Epidermal melanocyte (primary cell): ENCODE measurements at regions not wholly inside any gene's neighbourhood (a gene's known extent, or its start where the extent isn't known, plus 50 kb on each side); places are given as distances from the start of the nearest gene placed in this dataset.

Experiments
- DNase-seq: peaks from one replicate; pipeline ENCODE4 v3.0.0; 2011; ENCODE audit warnings: low spot score; ENCODE audit not compliant: insufficient read length

DNA sequence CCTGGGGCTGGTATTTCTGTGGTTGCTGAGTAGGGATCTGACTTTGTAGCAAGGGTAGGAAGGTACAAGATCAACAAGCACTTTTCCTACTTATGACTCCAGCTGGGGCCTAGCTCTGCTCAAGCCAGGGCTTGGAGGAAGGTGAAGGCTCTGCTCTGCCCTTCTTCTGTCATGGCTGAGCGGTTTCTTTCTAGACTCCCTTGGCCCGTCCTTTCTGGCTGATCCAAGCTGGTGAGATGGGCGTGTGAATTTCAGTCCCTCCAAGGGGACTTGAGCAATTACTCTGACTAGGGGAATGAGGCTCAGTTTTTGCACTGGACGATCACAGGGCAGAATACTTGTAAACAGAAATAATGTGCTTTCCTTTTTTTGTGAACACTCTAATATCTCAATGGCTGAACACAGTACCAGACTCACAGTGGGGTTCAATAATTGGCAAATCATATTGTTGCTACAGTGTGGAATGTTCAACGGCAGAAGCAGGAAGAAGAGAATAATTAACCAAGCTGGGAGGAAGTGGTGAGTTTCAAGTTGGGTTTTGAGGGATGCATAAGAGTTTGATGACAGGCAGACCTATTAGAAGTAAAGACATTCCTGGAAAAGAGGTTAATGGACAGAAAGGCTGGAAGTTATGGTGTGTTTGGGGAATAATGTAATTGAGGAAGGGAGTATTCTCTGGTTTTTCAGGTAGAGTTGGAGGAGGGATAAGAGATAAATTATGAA, 507.6 kb downstream of the MIAT start:
- no peak for DNase-seq

DNA sequence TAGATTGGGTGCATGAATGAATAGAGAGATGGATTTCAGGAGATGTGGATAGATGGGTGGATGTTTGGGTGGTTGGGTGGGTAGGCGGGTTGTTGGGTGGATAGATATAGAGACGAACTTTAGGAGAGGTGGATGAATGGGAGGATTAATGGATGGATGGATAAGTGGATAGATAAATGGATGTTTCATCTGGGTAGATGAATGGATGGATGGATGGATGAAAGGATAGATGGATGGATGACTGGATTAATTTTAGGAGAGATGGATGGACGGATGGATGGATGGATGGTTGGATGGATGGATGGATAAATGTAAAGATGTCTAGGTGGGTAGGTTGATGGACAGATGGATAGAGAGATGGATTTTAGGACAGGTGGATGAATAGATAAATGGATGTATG, 511.3 kb downstream of the MIAT start:
- DNase-seq = no peak

DNA sequence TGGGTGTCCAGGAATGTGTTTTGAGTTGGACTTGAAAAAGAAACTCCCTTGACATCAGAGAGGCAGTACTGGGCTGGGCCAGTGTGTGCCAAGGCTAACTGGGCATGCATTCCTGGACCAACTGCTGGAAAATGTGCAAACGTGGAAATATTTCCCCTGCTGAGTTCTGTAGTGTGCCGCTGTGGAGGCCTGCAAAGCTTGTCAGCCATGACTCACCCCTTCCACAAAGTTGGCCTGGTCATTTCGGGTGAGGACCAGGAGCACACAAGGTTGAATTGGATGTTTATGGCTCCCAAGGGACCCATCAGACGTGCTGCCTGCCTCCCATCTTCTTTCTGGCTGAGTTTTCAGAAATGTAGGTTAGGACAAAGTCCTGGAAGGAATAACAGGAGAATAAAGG, 513.1 kb downstream of the MIAT start:
- peak; percentile 36 for DNase-seq

DNA sequence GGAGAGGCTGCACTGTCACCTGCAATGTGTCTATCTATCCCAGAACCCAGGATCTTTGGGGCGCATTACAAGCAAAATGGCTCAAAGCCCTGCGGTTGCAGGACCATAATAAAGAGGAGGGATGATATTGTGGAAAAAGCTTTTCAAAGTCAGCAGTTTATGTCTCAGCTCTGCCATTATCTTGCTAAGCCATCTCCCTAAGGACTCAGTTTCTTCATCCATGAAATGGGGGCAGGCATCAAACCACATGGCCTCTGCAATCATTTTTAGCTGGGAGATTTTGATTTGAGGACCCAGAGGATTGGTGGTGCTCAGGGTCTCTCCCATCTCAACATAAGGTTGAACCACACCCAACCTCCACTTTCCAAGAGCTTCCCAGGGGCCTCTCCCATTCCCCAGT, 513.8 kb downstream of the MIAT start:
- no peak for DNase-seq

DNA sequence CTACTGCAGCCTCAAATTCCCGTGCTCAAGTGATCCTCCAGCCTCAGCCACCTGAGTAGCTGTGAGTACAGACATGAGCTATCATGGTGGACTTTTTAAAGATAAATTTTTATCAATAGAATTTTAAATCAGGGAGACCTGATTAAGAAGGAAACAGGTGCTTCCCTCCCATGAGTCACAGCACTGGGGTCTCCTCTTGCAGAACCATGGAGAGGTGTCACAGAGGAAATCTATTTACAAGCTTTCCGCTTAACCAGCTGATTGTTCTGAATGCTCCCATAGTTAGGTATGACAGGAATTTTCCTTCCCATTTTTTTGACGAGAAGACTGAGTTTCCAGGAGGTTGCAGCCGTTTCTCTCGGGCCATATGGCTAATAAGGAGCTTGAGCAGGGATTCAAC, 516.1 kb downstream of the MIAT start:
- no peak for DNase-seq

DNA sequence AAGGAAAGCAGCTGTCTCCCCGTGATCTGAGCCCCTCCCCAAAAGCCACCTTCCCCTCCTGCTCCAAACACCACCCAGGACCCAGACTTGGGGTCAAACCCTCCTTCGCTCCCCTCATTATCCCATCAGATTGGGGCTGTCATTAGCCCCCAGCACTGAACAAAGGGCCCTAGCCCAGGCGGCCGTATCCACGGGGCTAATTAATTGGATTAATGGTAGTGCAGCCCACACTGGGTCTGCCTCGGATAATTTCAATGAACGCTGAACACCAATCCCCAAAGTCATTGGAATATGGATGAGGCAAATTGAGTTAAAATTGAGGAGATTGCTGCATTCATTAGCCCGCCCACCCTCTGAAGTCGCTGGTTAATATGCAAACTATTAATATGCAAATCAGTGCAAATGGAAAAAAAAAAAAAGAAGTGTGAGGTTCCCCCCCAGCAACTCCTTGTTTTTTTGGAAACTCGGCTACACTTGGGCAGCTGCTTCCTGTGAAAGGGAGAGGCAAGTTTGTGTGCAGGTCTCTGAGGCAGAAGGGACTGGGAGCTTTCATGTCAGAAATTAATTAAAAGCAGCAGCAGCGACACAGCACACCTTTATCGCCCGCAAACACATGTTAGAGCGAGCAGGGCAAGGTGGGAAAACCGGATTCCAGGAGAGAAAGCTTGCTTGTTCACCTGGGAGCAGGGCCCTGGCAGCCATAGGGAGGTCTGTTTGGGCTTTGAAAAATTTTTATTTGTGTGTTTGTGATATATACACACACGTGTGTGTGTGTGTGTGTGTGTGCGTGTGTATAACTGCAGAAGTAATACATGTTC, 517.8 kb downstream of the MIAT start:
- DNase-seq = no peak

DNA sequence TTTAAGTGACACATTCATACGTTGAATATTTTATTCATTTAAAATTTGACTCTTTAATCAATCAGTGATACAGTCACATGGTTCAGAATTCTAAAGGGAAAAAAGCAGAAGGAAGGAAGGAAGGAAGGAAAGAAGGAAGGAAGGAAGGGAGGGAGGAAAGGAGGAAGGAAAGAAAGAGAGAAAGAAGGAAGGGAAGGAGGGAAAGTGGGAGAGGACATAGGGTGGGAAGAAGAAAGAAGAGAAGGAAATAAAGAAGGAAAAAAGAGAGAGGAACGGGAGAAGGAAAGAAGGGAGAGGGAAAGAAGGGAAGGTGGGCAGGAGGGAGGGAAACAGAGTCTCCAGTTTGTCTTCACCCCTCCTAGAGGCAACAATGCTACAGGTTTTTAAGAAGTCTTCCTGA, 518.6 kb downstream of the MIAT start:
- DNase-seq = no peak

DNA sequence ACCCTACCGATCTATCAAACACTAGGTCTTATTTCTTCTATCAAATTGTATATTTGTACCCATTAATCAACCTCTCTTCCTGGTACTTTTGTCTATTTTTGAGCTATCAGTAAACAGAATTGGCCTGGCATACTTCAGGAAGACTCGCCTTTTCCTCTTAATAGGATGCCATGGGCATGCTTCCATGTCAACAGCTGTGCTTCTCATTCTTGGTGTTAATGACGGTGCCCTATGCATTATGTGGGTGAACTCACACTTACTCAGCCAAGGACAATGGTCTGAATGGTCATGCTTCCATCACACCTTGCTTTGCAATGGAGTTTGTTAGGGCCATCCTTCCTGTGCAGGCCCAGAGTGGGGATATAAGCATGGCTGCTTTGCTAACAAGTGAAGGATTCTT, 521.8 kb downstream of the MIAT start:
- no peak for DNase-seq

DNA sequence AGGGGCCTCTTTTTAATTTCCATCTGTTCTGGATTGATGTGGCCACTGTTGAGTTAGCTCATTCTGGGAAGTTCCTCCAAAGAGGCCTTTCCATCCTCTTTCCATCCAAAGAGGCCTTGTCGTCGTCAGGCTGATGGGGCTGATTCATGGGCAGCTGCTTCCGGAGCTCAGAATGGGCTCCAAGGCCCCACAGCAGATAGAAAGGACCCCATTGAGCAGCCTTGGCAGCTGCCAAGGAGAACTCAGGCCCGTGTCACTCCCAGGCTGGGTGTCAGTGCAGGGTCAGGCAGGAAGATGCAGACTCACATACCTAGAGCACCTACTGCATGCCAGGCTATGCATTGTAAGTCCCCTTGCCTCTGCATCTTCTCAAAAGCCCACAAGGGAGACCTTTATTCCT, 524.1 kb downstream of the MIAT start:
- DNase-seq = no peak

DNA sequence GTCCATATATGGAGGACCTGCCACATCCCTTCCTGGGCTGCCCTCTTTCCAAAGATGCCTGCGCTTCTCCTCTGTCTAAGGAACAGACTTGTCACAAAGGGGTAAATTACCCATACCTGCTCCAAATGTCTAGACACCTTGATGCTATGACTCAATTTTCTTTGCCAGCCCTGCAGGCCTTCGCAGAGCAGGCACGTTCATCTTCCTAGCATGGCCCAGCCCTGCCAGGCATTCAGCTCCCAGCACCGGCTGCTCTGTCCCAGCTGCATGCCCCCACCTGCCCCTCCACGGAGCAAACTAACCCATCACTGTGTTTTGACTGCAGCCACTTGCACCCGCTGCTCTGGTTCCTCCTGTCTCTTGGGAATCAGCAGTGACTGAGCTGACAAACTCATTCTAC, 526.1 kb downstream of the MIAT start:
- no peak for DNase-seq

DNA sequence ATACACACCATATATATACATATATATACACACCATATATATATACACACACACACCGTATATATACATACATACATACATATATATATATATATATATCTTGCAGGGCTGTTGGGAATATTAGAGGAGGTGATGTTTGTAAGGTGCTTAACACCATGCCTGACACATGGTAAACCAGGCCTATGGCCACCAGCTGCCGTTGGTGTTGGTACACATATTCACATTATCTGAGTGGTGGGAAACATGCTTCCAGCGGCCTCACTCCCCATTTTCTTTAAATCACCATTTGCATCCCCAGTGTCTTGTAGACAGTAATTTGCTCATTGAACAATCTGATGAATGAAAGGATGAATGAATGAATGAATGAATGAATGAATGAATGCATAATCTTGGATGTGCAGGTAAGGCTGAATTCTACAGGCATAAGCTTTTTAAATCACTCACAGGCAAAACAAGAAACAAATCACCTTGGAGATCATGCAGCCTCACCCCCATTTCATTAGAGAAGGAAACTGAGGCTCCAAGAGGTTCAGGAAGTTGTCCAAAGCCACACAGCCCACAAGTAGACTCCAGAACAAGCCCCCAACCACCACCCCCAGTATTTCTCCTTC, 527.8 kb downstream of the MIAT start:
- no peak for DNase-seq

DNA sequence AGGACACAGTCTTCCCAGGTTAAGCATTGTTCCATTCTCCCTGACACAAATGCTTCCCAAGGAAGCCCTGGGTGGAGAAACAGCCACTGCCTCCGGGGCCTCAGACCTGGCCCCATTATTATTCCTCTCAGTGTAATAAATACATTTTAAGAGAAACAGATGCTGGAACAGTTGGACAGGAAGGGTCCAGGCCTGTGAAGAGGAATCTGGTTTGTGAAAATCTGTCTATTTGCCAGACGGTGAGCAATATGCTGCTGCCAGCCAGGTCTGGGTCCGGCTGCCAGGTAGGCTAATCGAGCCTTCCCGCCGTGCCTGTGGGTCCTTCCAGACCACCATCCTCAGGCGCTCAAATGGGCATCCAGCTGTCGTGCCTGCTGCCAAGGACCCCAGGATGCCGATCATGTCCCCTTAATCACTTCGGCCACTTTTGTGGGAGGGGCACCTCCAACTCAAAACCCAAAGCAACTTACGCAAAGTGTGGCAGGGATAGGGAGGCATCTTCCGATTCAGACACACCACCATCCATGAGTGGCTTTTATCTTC, 528.4 kb downstream of the MIAT start:
- DNase-seq = no peak

DNA sequence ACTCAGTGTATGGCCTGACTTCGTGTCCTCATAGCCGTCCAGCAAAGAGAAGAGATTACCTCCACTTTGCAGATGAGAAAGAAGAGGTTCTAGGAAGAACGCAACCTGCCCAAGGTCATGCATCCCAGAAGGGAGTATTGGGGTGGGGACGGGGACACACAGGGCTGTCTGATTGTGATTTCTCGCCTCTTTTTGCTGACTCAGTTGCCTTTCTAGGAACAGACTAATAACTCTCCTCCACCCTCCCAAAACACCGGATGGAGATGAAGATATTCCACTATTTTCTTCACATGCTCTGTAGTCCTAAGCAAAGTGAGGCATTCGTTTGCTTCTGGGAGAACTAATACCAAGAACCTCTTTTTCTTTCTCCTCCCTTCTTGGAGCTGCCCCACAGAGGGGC, 529.3 kb downstream of the MIAT start:
- no peak for DNase-seq

DNA sequence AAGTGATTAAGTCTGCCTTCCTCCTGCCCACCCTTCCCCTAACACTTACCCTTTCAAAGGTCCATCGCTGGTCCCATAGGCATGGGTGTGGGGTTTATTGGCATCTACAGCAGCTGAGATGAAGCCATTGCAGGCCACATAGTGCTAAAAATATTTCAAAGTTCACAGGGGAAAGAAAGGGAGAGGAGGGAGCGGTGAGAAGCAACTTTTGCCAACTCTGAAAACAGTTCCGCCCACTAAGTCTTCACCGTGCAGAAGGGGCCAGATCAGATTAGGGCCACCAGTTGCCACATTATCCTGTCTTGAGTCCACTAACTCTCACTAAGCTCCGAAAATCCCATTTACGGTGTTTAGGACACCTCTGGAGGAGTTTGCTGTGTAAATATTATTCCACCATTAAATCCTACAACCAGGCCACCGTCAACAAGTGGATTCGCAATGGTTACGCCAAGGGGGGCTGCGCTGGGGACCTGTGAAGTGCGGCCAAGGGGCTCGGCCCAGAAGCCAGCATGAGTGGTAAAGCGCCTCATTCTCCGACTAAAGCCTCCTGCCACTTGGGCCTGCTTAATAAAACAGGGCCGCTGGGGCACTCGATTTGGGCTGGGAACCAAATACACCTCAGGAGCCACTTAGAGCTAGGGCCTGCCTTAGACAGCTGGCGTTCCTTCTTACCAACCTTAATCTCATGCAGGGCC, 534.9 kb downstream of the MIAT start:
- DNase-seq = no peak

DNA sequence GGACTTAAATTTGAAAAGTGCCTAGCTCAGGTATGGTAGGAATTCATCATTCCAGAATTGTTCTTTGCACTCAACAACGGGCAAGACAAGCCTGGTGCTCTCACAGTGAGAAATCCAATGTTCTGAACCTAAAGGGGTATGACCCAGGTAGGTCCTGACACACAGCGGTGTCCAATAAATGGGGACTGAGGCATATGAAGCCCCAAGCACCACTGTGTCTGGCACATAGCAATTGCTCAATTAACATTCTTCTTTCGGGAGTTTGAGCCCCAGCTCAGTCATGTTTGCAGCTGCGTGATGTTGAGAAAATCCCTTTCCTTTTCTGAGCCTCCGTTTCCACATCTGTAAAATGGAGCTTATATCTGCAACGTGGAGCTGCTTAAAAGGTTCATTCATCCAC, 535.8 kb downstream of the MIAT start:
- no peak for DNase-seq

DNA sequence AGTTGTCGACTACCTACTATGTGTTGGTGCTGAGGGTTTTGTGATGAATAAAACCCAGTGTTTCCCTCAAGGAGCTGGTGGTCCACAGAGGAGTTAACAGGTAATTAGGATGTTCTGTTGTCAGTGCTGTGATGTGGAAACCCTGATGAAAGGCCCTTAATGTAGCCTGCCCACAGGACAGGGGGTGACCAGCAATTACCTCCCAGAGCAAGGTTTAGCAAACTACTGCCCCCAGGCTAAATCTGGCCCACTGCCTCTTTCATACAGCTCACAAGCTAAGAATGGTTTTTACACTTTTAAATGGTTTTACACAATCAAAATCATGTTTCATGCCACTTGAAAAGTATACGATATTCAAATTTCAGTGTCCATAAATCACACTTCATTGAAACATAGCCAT, 536.2 kb downstream of the MIAT start:
- no peak for DNase-seq

DNA sequence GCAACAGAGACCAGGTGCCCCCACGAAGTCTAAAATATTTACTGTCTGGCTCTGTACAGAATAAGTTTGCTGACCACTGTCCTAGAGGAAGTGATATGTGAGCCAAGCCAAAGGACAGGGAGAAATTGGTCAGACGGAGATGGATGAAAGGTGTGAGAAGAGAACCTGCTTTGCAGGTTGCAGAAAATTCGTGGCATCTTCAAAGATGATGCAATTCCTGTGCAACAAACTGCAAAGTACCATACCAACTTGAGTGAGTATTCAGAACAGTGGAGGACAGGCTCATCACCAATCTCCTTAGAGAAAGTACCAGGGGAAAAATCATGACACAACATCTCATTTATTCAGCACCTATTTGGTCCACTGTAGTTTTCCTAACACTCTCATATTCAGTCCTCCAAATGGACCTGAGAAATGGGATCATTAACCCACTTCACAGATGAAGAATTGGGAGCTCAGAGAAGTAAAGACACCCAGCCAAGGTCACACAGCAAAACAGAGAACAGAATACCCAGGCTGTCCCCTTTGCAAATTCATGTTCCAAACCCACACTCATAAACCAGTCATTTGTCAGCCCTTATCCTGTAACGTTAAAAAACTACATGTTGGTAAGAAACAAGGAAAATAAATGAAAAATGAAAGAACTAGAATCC, 536.8 kb downstream of the MIAT start:
- no peak for DNase-seq

DNA sequence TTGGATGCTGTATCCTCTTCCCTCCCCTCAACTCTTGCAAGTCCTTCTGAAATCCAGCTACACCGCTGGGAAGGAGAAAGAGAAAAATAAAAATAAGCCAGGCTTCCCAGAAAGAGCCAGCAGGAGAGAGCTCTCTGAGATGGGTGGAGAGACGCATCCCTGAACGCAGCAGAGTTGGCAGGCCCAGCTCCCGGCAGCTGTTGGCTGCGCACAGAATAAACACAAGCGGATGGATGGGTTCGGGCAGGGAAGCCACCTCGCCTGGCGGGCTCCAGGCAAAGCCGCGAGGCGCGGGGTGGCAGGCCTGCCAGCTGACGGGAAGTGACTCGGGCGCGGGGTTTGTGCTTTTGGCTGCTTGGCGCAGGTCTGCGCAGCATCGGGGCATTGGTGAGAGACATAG, 537.7 kb downstream of the MIAT start:
- DNase-seq = no peak

DNA sequence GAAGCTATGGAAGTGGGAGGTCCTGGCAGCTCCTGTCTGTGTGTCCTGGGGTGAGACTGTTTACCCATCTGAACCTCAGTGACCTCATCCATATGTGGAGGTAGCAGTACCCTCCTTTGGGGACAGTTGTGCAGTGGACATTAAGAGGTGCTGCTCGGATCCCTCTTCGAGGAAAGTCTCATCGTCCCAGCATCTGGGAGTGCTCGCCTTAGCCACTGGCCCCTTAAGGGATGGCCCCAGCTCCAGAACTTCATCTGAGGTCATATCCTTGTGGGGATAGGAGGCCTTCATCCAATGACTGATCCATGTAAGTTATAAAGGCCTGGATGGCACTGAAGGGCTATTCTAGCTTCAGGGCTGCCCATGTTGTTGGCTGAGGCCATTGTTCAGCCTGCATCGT, 538.1 kb downstream of the MIAT start:
- DNase-seq = no peak

DNA sequence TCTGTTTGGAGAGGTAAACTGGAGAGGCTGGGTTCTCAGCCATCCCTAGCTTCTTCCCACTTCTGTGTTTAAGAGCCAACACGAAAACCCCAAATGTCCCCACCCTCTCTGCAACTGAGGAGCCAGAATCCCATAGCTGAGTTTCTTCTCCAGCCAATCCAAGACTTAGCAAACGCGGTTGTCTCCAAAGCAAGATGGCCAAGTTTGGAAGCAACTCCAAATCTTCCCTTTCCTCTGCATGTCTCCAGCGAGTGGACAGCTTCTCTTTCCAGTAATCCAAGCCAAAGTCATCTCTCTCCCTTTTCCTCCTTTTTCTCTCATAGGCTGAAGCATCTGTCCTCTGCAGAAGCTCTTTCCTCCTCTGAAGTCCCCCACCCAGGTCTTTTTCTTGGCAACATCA, 539.2 kb downstream of the MIAT start:
- DNase-seq = no peak

DNA sequence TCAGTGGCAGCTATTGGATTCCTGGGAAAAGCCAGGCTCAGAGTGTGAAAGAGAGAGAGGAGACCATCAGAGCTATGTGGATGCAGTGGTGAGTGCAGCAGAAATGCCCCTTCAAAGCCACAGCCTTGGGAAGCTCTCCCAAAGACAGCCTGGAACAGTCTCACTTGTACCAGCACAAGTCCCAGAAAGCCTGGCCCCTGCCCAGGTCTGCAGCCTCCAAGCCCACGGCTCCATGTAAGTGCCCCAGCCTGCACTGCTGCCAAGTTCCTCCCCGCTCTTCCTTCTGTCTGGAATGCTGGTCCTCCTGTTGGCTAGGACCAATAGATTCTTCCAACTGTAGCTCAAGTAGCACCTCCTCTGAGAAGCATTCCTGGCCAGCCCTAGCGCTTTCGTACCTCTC, 539.7 kb downstream of the MIAT start:
- DNase-seq = no peak
